Ishikawa (cell line): ENCODE measurements at regions not wholly inside any gene's neighbourhood (a gene's known extent, or its start where the extent isn't known, plus 50 kb on each side); places are given as distances from the start of the nearest gene placed in this dataset.

Experiments
- CEBPB ChIP-seq: IDR thresholded peaks from 2 replicates; pipeline ENCODE4 v1.6.1; 2012
- CREB1 ChIP-seq: IDR thresholded peaks from 2 replicates; pipeline ENCODE4 v1.6.1; 2012; ENCODE audit warnings: low read depth
- EGR1 ChIP-seq: IDR thresholded peaks from 2 replicates; pipeline ENCODE4 v1.6.1; 2012
- EP300 ChIP-seq: IDR thresholded peaks from 2 replicates; pipeline ENCODE4 v1.6.1; 2012; ENCODE audit warnings: borderline replicate concordance
- FOXM1 ChIP-seq: IDR thresholded peaks from 2 replicates; pipeline ENCODE4 v1.6.1; 2012; ENCODE audit warnings: low read depth, borderline replicate concordance
- MAX ChIP-seq: IDR thresholded peaks from 2 replicates; pipeline ENCODE4 v1.6.1; 2012
- NFIC ChIP-seq: IDR thresholded peaks from 2 replicates; pipeline ENCODE4 v1.6.1; 2012
- RAD21 ChIP-seq: IDR thresholded peaks from 2 replicates; pipeline ENCODE4 v1.6.1; 2012; ENCODE audit warnings: low read depth
- REST ChIP-seq: IDR thresholded peaks from 2 replicates; pipeline ENCODE4 v1.6.1; 2012; ENCODE audit warnings: low read depth, mild to moderate bottlenecking
- TAF1 ChIP-seq: IDR thresholded peaks from 2 replicates; pipeline ENCODE4 v1.6.1; 2012; ENCODE audit warnings: low read depth, mild to moderate bottlenecking
- TCF12 ChIP-seq: IDR thresholded peaks from 2 replicates; pipeline ENCODE4 v1.6.1; 2012; ENCODE audit warnings: low read depth
- TEAD4 ChIP-seq: IDR thresholded peaks from 2 replicates; pipeline ENCODE4 v1.6.1; 2012
- USF1 ChIP-seq: IDR thresholded peaks from 2 replicates; pipeline ENCODE4 v1.6.1; 2012
- YY1 ChIP-seq: IDR thresholded peaks from 2 replicates; pipeline ENCODE4 v1.6.1; 2012; ENCODE audit warnings: low read depth
- ZBTB7A ChIP-seq: IDR thresholded peaks from 2 replicates; pipeline ENCODE4 v1.6.1; 2012; ENCODE audit warnings: low read depth

- no peak for TF ChIP-seq MAX
- no peak for TF ChIP-seq YY1
- TF ChIP-seq TAF1: no peak
- no peak for TF ChIP-seq EP300
- TF ChIP-seq ZBTB7A: no peak
- TF ChIP-seq TCF12: no peak
- no peak for TF ChIP-seq TEAD4
- no peak for TF ChIP-seq FOXM1
- TF ChIP-seq REST: no peak
These were observed 251.8 kb downstream of the TEX36 start for GRCh38 chr10:125431149-125431548.

- TF ChIP-seq TCF12 (no peak), NFIC (no peak), RAD21 (no peak), EGR1 (no peak), FOXM1 (no peak), YY1 (no peak), ZBTB7A (no peak)
These were observed 254.9 kb downstream of the TEX36 start for GRCh38 chr10:125428054-125428453.

- no peak for TF ChIP-seq CEBPB
- no peak for TF ChIP-seq RAD21
- TF ChIP-seq EP300: no peak
- no peak for TF ChIP-seq REST
- no peak for TF ChIP-seq EGR1
- no peak for TF ChIP-seq TEAD4
- TF ChIP-seq NFIC: no peak
These were observed 258.6 kb downstream of the TEX36 start for GRCh38 chr10:125424191-125424847.

GRCh38 chr10:125423569-125423968 lies 259.4 kb downstream of the TEX36 start:
- TF ChIP-seq TEAD4 (no peak), YY1 (no peak), ZBTB7A (no peak), FOXM1 (no peak), EP300 (no peak), TAF1 (no peak), USF1 (no peak)

GRCh38 chr10:125419831-125420230 lies 259.5 kb upstream of the CTBP2 start:
- no peak for TF ChIP-seq REST
- no peak for TF ChIP-seq ZBTB7A

GRCh38 chr10:125419146-125419545 lies 258.8 kb upstream of the CTBP2 start:
- no peak for TF ChIP-seq ZBTB7A
- TF ChIP-seq CREB1: no peak
- TF ChIP-seq TAF1: no peak
- no peak for TF ChIP-seq USF1
- no peak for TF ChIP-seq TCF12
- TF ChIP-seq REST: no peak
- TF ChIP-seq NFIC: no peak
- TF ChIP-seq CEBPB: no peak
- TF ChIP-seq YY1: no peak
- no peak for TF ChIP-seq EGR1
- no peak for TF ChIP-seq RAD21
- no peak for TF ChIP-seq EP300
- TF ChIP-seq TEAD4: no peak
